Osteoblast (primary cell): ENCODE measurements at regions not wholly inside any gene's neighbourhood (a gene's known extent, or its start where the extent isn't known, plus 50 kb on each side); places are given as distances from the start of the nearest gene placed in this dataset.
"Not testable (repeated sequence)": the region's sequence is repeated elsewhere in the genome, so short reads cannot be mapped to it uniquely, and the experiment has no call there.

Experiments
- DNase-seq: peaks from one replicate; pipeline ENCODE4 v3.0.0; 2011; ENCODE audit warnings: low spot score, mixed read lengths; ENCODE audit not compliant: insufficient read length; ENCODE audit errors: missing footprints
- H2AFZ ChIP-seq: 2 replicates; pipeline ENCODE4 v1.6.0; 2011; ENCODE audit warnings: mild to moderate bottlenecking, low read length
- H3K27ac ChIP-seq: 2 replicates; pipeline ENCODE4 v1.5.1; 2011; ENCODE audit warnings: mild to moderate bottlenecking, low read depth, low read length, moderate library complexity
- H3K27me3 ChIP-seq: 2 replicates; pipeline ENCODE4 v1.6.0; 2012; ENCODE audit warnings: mild to moderate bottlenecking, control low read depth, inconsistent platforms, low read length, moderate library complexity; ENCODE audit not compliant: insufficient read depth
- H3K36me3 ChIP-seq: 2 replicates; pipeline ENCODE4 v1.5.1; 2011; ENCODE audit warnings: mild to moderate bottlenecking, low read length, control low read depth, moderate library complexity; ENCODE audit not compliant: insufficient read depth
- H3K4me1 ChIP-seq: 2 replicates; pipeline ENCODE4 v1.5.1; 2011; ENCODE audit warnings: mild to moderate bottlenecking, low read length, control low read depth, moderate library complexity; ENCODE audit not compliant: insufficient read depth
- H3K4me2 ChIP-seq: 2 replicates; pipeline ENCODE4 v1.6.0; 2011; ENCODE audit warnings: mild to moderate bottlenecking, low read length; ENCODE audit not compliant: insufficient read depth
- H3K4me3 ChIP-seq: fragments of 200-600 bp; sonication (generic); 3 replicates; pipeline ENCODE4 v1.5.1; 2012; ENCODE audit warnings: mild to moderate bottlenecking, low read length, inconsistent platforms; ENCODE audit not compliant: insufficient read depth
- H3K79me2 ChIP-seq: 2 replicates; pipeline ENCODE4 v1.6.0; 2012; ENCODE audit warnings: mild to moderate bottlenecking, low read length, control low read depth, inconsistent platforms; ENCODE audit not compliant: insufficient read depth
- H3K9me3 ChIP-seq: 2 replicates; pipeline ENCODE4 v1.5.1; 2011; ENCODE audit warnings: low read depth, low read length, control low read depth
- H4K20me1 ChIP-seq: 2 replicates; pipeline ENCODE4 v1.6.0; 2012; ENCODE audit warnings: mild to moderate bottlenecking, low read length, control low read depth; ENCODE audit not compliant: insufficient read depth
- TF ChIP-seq, protein P1 (sequence below): IDR thresholded peaks from 2 replicates; pipeline ENCODE4 v1.5.1; 2011; ENCODE audit warnings: mild to moderate bottlenecking, low read depth, low read length, moderate library complexity; ENCODE audit errors: extremely low read depth

DNA sequence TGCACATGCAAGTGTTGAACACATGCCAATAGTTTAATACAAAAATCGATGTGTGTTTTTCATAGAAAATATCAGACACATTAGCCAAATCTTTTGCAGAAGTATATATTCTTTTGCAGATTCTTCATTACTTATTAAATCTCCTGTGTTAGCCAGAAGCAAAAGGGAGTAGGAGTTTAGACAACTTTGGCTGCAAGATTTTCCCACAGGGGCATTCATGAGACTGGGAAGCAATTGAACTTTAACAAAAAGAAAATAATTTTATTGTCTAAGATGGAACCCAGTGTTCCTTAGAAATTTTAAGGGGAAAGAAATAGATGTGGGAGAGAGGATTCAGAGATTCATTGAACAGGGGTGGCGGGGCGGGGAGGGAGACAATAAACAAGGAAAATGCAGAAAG is 1336.0 kb downstream of the GATA3 start:
- no peak overlapping the region for H3K4me3 ChIP-seq
- no peaks in the 10 kb centered on the region for H3K9me3 ChIP-seq
- H3K4me2 ChIP-seq: no peak overlapping the region
- H3K79me2 ChIP-seq: no peaks in the 10 kb centered on the region
- no peaks in the 10 kb centered on the region for H4K20me1 ChIP-seq
- H2AFZ ChIP-seq: no peak overlapping the region
- no peaks in the 10 kb centered on the region for H3K36me3 ChIP-seq
- DNase-seq: no peak
- H3K27me3 ChIP-seq: no peaks in the 10 kb centered on the region
- TF ChIP-seq, protein P1, sequence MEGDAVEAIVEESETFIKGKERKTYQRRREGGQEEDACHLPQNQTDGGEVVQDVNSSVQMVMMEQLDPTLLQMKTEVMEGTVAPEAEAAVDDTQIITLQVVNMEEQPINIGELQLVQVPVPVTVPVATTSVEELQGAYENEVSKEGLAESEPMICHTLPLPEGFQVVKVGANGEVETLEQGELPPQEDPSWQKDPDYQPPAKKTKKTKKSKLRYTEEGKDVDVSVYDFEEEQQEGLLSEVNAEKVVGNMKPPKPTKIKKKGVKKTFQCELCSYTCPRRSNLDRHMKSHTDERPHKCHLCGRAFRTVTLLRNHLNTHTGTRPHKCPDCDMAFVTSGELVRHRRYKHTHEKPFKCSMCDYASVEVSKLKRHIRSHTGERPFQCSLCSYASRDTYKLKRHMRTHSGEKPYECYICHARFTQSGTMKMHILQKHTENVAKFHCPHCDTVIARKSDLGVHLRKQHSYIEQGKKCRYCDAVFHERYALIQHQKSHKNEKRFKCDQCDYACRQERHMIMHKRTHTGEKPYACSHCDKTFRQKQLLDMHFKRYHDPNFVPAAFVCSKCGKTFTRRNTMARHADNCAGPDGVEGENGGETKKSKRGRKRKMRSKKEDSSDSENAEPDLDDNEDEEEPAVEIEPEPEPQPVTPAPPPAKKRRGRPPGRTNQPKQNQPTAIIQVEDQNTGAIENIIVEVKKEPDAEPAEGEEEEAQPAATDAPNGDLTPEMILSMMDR: no peak
- H3K4me1 ChIP-seq: no peaks in the 10 kb centered on the region
- no peak overlapping the region for H3K27ac ChIP-seq

DNA sequence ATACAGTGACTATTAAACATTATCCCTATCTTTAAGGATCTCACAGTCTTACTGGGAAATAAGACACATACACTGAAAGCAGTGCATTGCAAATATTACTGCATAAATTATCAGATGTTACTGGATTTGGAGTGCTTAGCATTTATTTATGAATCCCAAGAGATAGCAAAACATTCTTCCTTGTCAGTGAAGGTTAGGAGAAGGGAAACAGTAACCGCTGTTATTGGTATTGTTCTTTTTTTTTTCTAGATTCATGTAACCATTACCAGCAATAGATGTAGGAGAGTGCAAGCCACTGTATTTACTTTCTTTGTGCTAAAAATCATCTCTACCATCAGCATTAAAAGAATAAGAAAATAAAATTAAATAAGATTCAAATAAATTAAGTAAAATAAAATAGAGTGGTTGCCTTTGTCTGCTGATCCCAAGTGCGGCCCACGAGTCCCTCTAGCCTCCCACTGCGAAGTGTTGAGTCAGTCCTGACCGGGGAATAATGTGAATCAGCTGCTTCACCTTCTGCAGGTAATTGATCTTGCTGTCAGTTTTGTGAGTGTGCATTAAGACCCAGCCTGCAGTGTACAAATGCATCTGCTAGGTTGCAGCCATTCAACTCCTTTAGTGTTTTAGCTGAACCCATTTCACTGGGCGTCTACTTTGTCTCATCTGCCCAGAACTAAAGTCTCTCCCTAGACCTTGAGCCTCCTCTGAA is 1344.9 kb downstream of the GATA3 start:
- Histone ChIP-seq H3K27me3 (no peaks in the 10 kb centered on the region), H3K4me1 (no peaks in the 10 kb centered on the region), H3K27ac (no peak overlapping the region)

DNA sequence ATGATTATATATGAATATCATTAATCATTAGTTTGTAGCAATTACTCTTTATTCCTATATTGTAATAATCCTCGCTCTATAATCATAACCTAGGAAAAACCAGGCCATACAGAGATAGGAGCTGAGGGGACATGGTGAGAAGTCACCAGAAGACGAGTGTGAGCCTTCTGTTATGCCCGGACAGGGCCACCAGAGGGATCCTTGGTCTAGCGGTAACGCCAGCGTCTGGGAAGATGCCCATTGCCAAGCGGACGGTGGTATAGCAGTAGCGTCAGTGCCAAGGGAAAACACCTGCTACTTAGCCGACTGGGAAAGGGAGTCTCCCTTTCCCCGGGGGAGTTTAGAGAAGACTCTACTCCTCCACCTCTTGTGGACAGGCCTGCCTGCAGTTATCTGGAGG is 1347.6 kb downstream of the GATA3 start:
- DNase-seq, H3K4me1 ChIP-seq, H2AFZ ChIP-seq, H3K79me2 ChIP-seq, H3K4me2 ChIP-seq, H3K27ac ChIP-seq, H3K36me3 ChIP-seq, H4K20me1 ChIP-seq, H3K27me3 ChIP-seq, H3K9me3 ChIP-seq, H3K4me3 ChIP-seq: not testable (repeated sequence)

More for the DNA sequence above, 1344.9 kb downstream of the GATA3 start:
- DNase-seq: no peak
- no peaks in the 10 kb centered on the region for H3K9me3 ChIP-seq
- H3K79me2 ChIP-seq: no peaks in the 10 kb centered on the region
- H3K4me3 ChIP-seq: no peak overlapping the region
- H2AFZ ChIP-seq: no peak overlapping the region
- TF ChIP-seq, protein P1: no peak
- H3K4me2 ChIP-seq: no peak overlapping the region
- H3K36me3 ChIP-seq: no peaks in the 10 kb centered on the region
- no peaks in the 10 kb centered on the region for H4K20me1 ChIP-seq

DNA sequence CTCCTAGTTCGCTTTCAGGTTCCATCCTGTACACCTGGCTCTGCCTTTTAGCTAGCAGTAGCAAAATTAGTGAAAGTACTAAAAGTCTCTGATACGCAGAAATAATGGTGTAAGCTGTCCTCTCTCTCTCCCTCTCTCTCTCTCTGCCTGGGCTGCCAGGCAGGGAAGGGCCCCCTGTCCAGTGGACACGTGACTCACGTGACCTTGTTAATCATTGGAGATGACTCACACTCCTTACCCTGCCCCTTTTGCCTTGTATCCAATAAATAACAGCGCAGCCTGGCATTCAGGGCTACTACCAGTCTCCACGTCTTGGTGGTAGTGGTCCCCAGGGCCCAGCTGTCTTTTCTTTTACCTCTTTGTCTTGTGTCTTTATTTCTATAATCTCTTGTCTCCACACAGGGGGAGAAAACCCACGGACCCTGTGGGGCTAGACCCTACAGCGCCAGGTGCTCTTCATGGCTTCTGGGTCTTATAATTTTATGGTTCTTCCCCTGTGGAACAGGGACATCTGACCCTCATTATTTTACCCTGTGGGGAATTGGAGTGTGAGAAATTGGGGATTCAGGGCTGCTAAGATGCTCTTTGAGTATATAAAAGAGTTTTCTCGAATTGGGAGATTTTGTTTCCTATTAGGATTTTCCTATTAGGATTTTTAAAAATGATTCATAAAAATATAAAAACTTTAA is 1348.2 kb downstream of the GATA3 start:
- not testable (repeated sequence) for H3K36me3 ChIP-seq, H3K4me1 ChIP-seq, H3K27me3 ChIP-seq, H3K4me3 ChIP-seq, H2AFZ ChIP-seq, H3K9me3 ChIP-seq, H3K27ac ChIP-seq, DNase-seq, H3K79me2 ChIP-seq, H3K4me2 ChIP-seq, H4K20me1 ChIP-seq

DNA sequence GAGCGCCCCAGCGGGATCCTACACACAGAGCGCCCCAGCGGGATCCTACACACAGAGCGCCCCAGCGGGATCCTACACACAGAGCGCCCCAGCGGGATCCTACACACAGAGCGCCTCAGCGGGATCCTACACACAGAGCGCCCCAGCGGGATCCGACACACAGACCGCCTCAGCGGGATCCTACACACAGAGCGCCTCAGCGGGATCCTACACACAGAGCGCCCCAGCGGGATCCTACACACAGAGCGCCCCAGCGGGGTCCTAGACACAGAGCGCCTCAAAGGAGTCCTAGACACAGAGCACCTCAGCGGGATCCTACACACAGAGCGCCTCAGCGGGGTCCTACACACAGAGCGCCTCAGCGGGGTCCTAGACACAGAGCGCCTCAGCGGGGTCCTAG is 1352.7 kb downstream of the GATA3 start:
- H2AFZ ChIP-seq, H3K9me3 ChIP-seq, H3K27me3 ChIP-seq, H4K20me1 ChIP-seq, H3K27ac ChIP-seq, H3K4me3 ChIP-seq, H3K4me1 ChIP-seq, DNase-seq, H3K4me2 ChIP-seq, H3K36me3 ChIP-seq, H3K79me2 ChIP-seq: not testable (repeated sequence)
